Activated naive CD4-positive, alpha-beta T cell treated with anti-CD3 and anti-CD28 coated beads, Interleukin-2, amount 50 U/mL, for 72 hours (primary cell): ENCODE measurements at regions not wholly inside any gene's neighbourhood (a gene's known extent, or its start where the extent isn't known, plus 50 kb on each side); places are given as distances from the start of the nearest gene placed in this dataset.

ENCODE experiments used
- ATAC-seq, 2 donors: fragments of 150-1000 bp; cut with Tn5 transposase; 2 replicates each; pipeline ENCODE4 v1.10.0; 2021; ENCODE audit warnings: mild to moderate bottlenecking in 2 of 2, moderate library complexity in 2 of 2
- DNase-seq, 2 donors: peaks; one replicate each; pipeline ENCODE4 v3.0.0; 2021 to 2022; ENCODE audit warnings: low spot score in 2 of 2
- H3K27ac Mint-ChIP-seq, 2 donors: one replicate each; pipeline ENCODE4 v1.8.0; 2022; ENCODE audit warnings: mild to moderate bottlenecking in 2 of 2, mixed read lengths in 2 of 2
- H3K36me3 Mint-ChIP-seq, 2 donors: one replicate each; pipeline ENCODE4 v1.8.0; 2022; ENCODE audit warnings: mixed read lengths in 2 of 2
- H3K9me3 Mint-ChIP-seq, 2 donors: one replicate each; pipeline ENCODE4 v1.8.0; 2022; ENCODE audit warnings: mixed read lengths in 2 of 2

- no peaks in the 10 kb centered on the region for H3K36me3 Mint-ChIP-seq
- DNase-seq, result peak in 1 of 2 donors; percentile 28
- peak overlapping the region in 1 of 2 donors; percentile 0 for H3K27ac Mint-ChIP-seq
- no peak for ATAC-seq
- no peaks in the 10 kb centered on the region for H3K9me3 Mint-ChIP-seq
These were observed 86.2 kb downstream of the ANKRD60 start for GRCh38 chr20:58141971-58142842.

- DNase-seq (no peak), ATAC-seq (no peak)
- H3K36me3 Mint-ChIP-seq, result no peaks in the 10 kb centered on the region
- H3K9me3 Mint-ChIP-seq, result no peaks in the 10 kb centered on the region
- peak overlapping the region in 1 of 2 donors; percentile 0 for H3K27ac Mint-ChIP-seq
These were observed 87.0 kb downstream of the ANKRD60 start for GRCh38 chr20:58141496-58141895.

- Mint-ChIP-seq H3K36me3 (no peaks in the 10 kb centered on the region), H3K27ac (no peak overlapping the region), H3K9me3 (no peaks in the 10 kb centered on the region)
- no peak for ATAC-seq
- DNase-seq, result peak in 1 of 2 donors; percentile 6
These were observed 87.5 kb downstream of the ANKRD60 start for GRCh38 chr20:58140787-58141425.

- Mint-ChIP-seq H3K9me3 (no peaks in the 10 kb centered on the region), H3K36me3 (no peaks in the 10 kb centered on the region), H3K27ac (no peak overlapping the region)
- ATAC-seq (no peak), DNase-seq (peak in 1 of 2 donors; percentile 26)
These were observed 88.3 kb downstream of the ANKRD60 start for GRCh38 chr20:58139849-58140786.

DNA sequence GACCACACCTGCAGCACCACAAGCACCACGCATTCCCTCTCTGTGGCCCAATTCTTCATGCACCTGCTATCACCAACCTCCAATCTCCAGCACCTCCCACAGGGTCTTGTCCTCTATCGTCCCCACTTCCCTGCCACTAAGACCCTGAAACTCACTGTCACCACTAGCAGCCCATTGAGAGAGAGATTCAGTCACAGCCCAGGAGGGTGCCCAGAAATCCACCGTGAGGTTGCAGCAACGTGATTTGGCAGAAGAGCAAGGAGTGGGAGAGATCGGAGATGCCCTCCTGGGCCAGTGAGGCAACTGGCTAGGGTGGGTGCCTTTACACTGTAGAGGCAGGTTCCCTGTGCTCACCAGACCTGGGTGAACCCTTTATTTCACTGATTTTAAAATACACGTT, 90.1 kb downstream of the ANKRD60 start:
- H3K27ac Mint-ChIP-seq, result no peak overlapping the region
- ATAC-seq, result no peak
- DNase-seq, result no peak
- H3K36me3 Mint-ChIP-seq, result no peaks in the 10 kb centered on the region
- no peaks in the 10 kb centered on the region for H3K9me3 Mint-ChIP-seq

DNA sequence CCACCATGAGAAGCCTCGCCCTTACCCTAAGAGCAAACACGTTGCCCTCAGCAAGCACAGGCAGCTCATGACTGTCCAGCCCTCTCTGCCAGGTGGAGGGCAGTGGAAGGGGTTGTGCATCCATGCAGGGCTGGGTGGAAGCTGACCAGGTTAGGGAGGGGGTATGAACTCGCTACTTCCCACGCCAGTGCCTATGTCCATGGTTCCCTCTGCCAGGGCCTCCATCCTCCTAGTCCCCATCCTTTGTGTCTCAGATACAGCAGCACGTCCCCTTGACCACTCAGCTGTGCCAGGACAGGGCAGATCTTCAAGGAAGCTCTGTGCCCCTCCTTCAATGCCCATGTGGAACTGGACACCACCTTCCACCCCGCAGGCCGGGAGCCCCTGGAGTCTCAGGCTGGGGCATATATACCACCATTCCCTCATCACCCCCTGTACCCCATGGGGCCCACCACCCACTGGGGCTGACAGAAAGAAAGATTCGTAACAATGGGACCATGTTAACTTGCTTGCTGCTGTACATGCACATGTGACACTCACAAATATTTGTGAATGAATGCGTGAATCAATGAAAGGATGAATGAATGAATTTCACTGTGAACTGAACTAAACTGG, 90.7 kb downstream of the ANKRD60 start:
- no peak for ATAC-seq
- DNase-seq, result no peak
- H3K36me3 Mint-ChIP-seq, result no peaks in the 10 kb centered on the region
- no peaks in the 10 kb centered on the region for H3K9me3 Mint-ChIP-seq
- no peak overlapping the region for H3K27ac Mint-ChIP-seq

- DNase-seq (no peak), ATAC-seq (no peak)
- H3K36me3 Mint-ChIP-seq, result no peaks in the 10 kb centered on the region
- no peak overlapping the region for H3K27ac Mint-ChIP-seq
- H3K9me3 Mint-ChIP-seq, result no peaks in the 10 kb centered on the region
These were observed 91.2 kb downstream of the ANKRD60 start for GRCh38 chr20:58137236-58137635.

GRCh38 chr20:58136149-58136484, 92.3 kb downstream of the ANKRD60 start:
- H3K9me3 Mint-ChIP-seq, result no peaks in the 10 kb centered on the region
- no peak overlapping the region for H3K27ac Mint-ChIP-seq
- ATAC-seq, result no peak
- no peaks in the 10 kb centered on the region for H3K36me3 Mint-ChIP-seq
- no peak for DNase-seq

- Mint-ChIP-seq H3K36me3 (no peaks in the 10 kb centered on the region), H3K9me3 (no peaks in the 10 kb centered on the region), H3K27ac (no peak overlapping the region)
- no peak for DNase-seq
- ATAC-seq, result no peak
These were observed 92.9 kb downstream of the ANKRD60 start for GRCh38 chr20:58135441-58136148.

DNA sequence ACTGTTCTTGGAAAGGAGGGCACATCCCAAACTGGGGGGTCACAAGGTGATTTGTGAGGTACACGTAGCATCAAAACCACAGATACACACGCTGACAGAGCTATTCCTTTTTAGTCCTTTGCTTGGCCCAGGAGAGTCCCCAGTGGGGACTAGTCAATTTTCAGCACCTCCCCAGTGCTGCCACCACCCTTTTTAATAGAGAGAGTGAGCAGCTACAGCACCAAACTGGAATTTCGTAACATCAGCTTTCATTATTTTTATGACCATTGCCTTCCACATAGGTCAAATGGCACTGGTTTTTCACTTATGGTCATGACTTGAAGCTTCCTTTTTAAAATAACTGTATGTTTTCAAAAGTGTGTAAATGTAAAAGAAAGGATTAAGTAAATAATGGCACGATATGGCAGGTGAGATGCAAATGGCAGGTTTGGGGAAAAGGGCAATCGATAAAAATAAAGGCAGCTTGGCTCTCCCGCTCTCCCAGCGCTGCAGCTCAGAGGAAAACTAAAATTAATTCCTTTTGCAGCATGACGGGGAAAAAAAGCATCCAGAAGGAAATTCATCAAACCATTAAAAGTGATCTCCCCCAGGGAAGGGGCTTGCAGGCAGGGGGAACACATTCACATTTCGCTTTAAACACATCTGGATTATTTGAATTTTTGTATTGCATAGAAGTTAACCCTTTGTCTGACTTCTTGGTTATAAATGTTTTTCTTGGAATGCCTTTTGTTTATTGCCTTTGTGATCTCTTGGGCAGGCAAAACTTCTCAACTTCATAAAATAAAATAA, 95.2 kb downstream of the ANKRD60 start:
- DNase-seq, result no peak
- H3K27ac Mint-ChIP-seq, result no peak overlapping the region
- no peaks in the 10 kb centered on the region for H3K36me3 Mint-ChIP-seq
- no peak for ATAC-seq
- H3K9me3 Mint-ChIP-seq, result no peaks in the 10 kb centered on the region

DNA sequence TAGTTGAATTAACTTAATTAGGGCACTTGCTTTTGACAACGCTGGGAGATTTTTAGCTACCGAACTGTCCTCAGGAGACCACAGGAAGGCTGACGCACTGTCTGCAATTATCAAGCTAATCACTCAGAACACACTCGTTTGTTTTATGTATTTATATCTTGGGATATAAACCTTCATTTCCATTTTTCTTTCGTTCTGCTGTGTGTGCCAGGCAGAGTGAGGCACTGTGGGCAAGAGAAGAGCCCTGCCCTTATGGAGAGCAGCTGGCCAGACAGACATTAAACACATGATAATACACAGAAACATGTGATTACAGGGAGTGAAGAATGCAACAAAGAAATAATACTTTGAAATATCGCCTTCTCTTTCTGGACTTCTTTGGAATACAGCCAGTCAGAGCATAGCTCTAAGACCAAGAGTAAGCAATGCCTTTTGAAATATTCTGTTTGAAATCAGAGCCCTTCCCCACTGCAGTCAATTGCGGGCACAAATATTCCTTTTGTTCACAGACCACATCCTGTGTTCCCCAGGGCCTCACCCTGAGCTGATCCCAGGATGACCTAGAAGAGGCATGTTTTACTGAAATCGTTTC, 96.8 kb downstream of the ANKRD60 start:
- H3K27ac Mint-ChIP-seq, result no peak overlapping the region
- H3K9me3 Mint-ChIP-seq, result no peaks in the 10 kb centered on the region
- DNase-seq (no peak), ATAC-seq (no peak)
- H3K36me3 Mint-ChIP-seq, result no peaks in the 10 kb centered on the region

- DNase-seq (no peak), ATAC-seq (no peak)
- no peaks in the 10 kb centered on the region for H3K36me3 Mint-ChIP-seq
- no peaks in the 10 kb centered on the region for H3K9me3 Mint-ChIP-seq
- no peak overlapping the region for H3K27ac Mint-ChIP-seq
These were observed 97.3 kb downstream of the ANKRD60 start for GRCh38 chr20:58131151-58131550.

DNA sequence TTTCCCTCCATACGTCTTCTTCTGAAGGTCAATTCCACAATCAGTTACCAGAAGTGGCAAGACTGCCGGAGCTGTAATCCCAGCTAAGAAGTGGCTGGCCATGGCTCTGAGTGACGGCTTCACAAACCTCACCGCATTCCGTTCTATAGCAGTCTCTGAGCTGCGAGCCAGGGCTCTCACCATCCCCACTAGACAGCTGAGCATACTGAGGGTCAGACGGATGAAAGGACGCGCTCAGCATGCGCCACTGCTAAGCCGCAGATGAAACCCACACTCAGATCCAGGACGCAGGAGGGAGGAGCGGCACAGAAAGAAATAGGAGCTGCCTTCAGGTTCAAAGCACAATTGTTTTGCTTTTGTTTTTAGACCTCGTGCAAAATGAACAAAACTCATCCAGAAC, 97.9 kb downstream of the ANKRD60 start:
- peaks cover 0 to 3% of the 10 kb centered on the region in 2 donors for H3K36me3 Mint-ChIP-seq
- H3K9me3 Mint-ChIP-seq, result peaks cover 0 to 2% of the 10 kb centered on the region in 2 donors
- ATAC-seq (no peak), DNase-seq (no peak)
- H3K27ac Mint-ChIP-seq, result no peak overlapping the region

DNA sequence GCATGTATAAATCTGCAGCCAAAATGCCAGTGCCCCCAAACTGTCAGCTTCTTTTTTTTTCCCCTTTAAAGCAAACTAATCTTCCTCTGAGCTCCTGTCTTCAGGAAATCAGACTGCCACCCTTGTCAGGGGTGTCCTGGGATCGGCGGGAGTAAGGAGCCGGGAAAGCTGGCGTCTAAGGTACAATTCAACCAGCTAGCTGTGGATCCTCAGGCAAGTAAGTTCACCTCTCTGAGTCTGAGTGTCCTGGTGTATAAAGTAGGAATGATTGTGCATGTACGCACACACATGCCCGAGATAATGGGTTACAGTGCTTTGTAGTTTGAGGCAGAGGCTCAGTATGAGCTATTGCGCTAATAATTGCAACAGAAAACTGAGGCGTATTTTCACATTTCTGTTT, 98.3 kb downstream of the ANKRD60 start:
- ATAC-seq, result no peak
- no peak for DNase-seq
- H3K9me3 Mint-ChIP-seq, result peaks cover under 1 to 5% of the 10 kb centered on the region in 2 donors

DNA sequence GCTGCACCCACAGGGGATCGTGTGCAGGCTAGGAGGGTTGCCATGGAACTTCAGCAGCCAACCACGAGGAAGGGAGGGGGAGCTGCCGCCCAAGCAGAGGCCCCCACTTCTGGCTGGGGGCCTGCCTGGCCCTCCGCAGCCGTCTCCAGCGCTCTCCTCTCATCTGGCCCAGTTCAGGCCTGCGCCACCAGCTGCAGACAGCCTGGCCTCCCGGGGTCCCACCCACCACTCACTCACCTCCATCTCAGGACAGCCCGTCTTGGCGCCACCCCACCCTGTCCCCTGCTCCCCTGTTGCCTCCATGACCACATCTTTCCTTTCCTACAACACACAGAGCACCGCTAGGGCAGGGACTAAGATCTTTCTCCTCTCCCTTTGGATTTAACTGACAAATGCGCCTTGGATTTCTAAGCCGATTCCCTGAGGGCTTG, 98.7 kb downstream of the ANKRD60 start:
- ATAC-seq (no peak), DNase-seq (no peak)
- H3K27ac Mint-ChIP-seq, result no peak overlapping the region
- H3K9me3 Mint-ChIP-seq, result peaks cover 4 to 9% of the 10 kb centered on the region in 2 donors
- H3K36me3 Mint-ChIP-seq, result peaks cover 0 to 9% of the 10 kb centered on the region in 2 donors

More for the DNA sequence above, 98.3 kb downstream of the ANKRD60 start:
- Mint-ChIP-seq H3K27ac (no peak overlapping the region), H3K36me3 (peaks cover 0 to 5% of the 10 kb centered on the region in 2 donors)
